ENCODE measurements at regions not wholly inside any gene's neighbourhood (a gene's known extent, or its start where the extent isn't known, plus 50 kb on each side); places are given as distances from the start of the nearest gene placed in this dataset.

- TF ChIP-seq POLR2A (IDR thresholded peaks at IDR 0.05): no peak
- TF ChIP-seq CTCF (IDR thresholded peaks at IDR 0.05): no peak
- TF ChIP-seq POLR2AphosphoS5 (IDR thresholded peaks at IDR 0.05): no peak
- TF ChIP-seq EP300 (IDR thresholded peaks at IDR 0.05): no peak
Observed at GRCh38 chr1:177659281-177659680, 310.6 kb downstream of the SEC16B start.
